SKM-1 treated with dmso at 0.1 percent for 144 hours (cell line): ENCODE measurements at regions not wholly inside any gene's neighbourhood (a gene's known extent, or its start where the extent isn't known, plus 50 kb on each side); places are given as distances from the start of the nearest gene placed in this dataset.
"Not testable (repeated sequence)": the region's sequence is repeated elsewhere in the genome, so short reads cannot be mapped to it uniquely, and the experiment has no call there.

Experiments used
- DNase-seq: peaks from one replicate; lab custom pipeline; 2025; ENCODE audit not compliant: unreplicated experiment; lab: John Stamatoyannopoulos, UW

GRCh38 chr1:143643148-143643885, 328.5 kb downstream of the FAM72C start:
- DNase-seq: no peak

GRCh38 chr1:143625886-143626285, 345.9 kb downstream of the FAM72C start:
- no peak for DNase-seq

- DNase-seq: no peak
These were observed 351.9 kb downstream of the FAM72C start for GRCh38 chr1:143619851-143620250.

- DNase-seq: no peak
These were observed 360.6 kb downstream of the FAM72C start for GRCh38 chr1:143611159-143611558.

- DNase-seq: no peak
These were observed 361.6 kb downstream of the FAM72C start for GRCh38 chr1:143610196-143610595.

GRCh38 chr1:143604887-143605286, 366.9 kb downstream of the FAM72C start:
- DNase-seq: no peak

- DNase-seq: no peak
These were observed 387.3 kb downstream of the FAM72C start for GRCh38 chr1:143584508-143584907.

GRCh38 chr1:143574891-143575520, 396.8 kb downstream of the FAM72C start:
- DNase-seq: no peak

- DNase-seq: not testable (repeated sequence)
These were observed 399.1 kb downstream of the FAM72C start for GRCh38 chr1:143572661-143573060.

GRCh38 chr1:143563761-143564160, 408.0 kb downstream of the FAM72C start:
- DNase-seq: not testable (repeated sequence)

- DNase-seq: no peak
These were observed 418.2 kb downstream of the FAM72C start for GRCh38 chr1:143553627-143554026.

- DNase-seq: not testable (repeated sequence)
These were observed 467.1 kb downstream of the FAM72C start for GRCh38 chr1:143504703-143505102.

- not testable (repeated sequence) for DNase-seq
These were observed 467.7 kb downstream of the FAM72C start for GRCh38 chr1:143504080-143504479.

GRCh38 chr1:143503048-143503447, 468.7 kb downstream of the FAM72C start:
- DNase-seq: not testable (repeated sequence)

- not testable (repeated sequence) for DNase-seq
These were observed 469.7 kb downstream of the FAM72C start for GRCh38 chr1:143502038-143502437.

- not testable (repeated sequence) for DNase-seq
These were observed 473.6 kb downstream of the FAM72C start for GRCh38 chr1:143498059-143498749.

GRCh38 chr1:143497374-143497747, 474.4 kb downstream of the FAM72C start:
- DNase-seq: no peak

GRCh38 chr1:143496526-143497373, 475.0 kb downstream of the FAM72C start:
- DNase-seq: not testable (repeated sequence)
